NCI-H526 (cell line): ENCODE measurements at regions not wholly inside any gene's neighbourhood (a gene's known extent, or its start where the extent isn't known, plus 50 kb on each side); places are given as distances from the start of the nearest gene placed in this dataset.

Experiments
- DNase-seq, 2 experiments: peaks; one replicate each; lab custom pipeline; 2025; lab: John Stamatoyannopoulos, UW

DNA sequence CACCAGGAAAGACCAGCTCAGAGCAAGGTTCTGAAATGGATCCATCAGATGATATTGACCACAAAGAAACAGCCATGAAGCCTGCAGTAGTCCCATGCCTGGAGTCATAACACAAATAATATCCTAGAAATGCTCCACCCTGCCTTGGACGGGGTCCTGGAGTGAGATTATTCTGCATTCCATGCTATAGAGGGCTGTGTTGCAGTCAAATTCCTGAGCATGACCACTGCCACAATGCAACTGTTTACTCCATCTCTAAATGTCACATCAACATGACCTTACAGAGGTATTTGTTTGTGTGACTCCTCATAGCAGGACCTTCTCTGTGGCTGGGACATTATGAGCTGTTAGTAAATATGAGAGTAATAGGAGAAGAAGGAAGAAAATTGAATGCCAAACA is 257.5 kb upstream of the TCF21 start:
- no peak for DNase-seq

DNA sequence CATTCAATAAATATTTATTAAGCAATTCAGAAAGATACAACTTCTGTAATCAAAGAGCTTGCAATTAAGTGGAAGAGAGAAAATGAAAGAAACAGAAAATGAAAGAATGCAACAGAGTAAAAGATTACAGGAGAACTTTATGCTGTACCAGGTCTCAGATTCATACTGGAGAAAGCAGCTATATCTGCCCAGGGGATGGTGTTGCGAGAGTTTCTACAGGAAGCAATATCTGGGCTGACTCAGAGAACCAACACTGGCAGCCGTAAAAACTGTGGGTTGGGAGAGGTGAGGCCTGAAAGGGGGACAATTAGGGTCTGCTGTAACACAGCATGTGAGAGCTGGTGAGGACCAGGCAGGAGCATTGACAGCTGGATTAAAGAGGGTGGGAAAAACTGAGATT is 256.7 kb upstream of the TCF21 start:
- DNase-seq, result no peak

DNA sequence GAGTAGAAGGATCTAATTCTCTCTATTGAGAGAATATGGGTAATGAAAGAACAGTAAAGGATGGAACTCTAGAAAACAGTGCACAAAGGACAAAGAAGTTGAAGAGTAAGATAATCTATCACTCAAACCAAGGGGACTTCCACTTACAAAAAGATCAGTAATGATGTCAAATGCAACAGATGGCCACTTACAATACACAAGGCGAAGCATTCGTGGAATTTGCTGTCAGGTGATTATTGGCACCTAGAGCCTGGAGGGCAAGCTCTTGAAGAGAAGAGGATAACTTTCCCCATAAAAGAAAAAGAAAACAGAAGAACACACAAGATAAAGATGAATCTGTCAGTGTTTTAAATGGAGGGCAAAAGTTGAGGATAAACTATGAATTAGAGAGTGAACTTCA is 256.0 kb upstream of the TCF21 start:
- DNase-seq, result no peak

DNA sequence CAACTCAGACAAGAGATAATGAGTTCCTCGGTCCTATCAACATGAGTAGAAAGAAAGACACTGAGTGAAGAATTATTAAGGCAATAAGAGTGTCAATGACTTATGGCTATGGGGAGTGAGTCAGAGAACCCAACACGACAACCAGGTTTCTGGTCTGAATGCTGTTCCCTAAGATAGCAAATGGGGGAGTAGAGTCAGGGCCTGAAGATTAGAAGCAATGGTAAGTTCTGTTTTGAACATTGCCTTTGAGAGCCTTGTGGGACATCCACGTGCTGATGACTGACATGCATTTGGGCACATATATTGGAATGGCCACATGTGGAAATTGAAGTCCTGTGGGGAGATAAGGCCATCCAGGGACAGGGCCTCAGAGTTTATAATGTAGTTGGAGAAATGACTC is 254.4 kb upstream of the TCF21 start:
- DNase-seq, result no peak

DNA sequence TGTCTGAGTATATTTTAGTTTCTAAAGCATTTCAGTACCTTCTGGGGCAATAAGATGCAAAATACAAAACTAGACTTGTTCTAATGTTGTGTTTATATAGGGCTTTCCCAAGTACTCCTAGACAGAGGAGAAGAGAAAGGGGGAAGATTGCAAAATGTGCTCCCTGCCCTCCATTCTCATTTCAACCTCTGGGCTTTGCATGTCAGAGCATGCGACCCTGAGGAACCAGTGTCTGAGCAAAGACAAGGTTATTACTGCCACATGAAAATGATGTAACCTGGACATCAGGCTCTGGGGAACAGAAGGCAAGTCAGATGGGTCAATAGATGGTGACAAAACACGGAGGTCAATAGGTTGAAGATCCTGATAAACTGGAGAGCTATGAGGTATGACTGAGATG is 253.5 kb upstream of the TCF21 start:
- no peak for DNase-seq

DNA sequence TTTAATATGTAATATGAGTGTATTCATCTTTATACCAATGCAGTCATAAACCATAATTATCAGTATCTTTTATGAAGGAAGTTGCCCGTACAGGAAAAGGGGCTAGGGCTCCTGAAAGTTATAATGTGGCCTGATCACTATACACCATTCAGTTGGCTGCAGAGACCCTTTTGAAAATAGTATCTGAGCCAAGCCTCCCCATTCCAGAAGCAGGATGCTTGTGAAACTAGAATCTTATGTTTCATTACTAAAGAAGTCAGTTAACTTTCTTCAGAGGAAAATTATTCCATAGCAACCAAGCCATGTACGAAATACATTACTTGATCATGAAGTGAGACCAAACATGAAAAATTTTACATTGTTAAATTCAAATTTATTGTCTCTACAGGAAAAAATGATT is 251.5 kb upstream of the TCF21 start:
- DNase-seq, result no peak

DNA sequence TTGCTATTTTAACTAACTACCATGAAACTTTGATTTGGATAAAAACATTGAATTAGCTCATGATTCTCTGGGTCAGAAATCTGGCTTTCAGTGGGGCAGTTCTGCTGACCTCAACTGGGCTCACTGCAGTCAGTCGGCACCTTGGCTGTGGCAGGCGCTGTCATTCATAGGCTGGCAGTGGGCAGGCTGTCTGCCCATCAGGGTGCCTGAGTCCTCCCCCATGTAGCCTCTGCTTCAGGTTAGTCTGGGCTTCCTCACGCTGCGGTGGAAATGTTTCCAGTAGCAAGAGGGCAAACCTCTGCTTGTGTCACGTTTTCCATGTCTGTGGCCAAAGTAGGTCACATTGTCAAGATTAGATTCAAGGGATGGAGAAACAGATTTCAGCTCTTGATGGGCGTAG is 251.0 kb upstream of the TCF21 start:
- DNase-seq, result no peak

DNA sequence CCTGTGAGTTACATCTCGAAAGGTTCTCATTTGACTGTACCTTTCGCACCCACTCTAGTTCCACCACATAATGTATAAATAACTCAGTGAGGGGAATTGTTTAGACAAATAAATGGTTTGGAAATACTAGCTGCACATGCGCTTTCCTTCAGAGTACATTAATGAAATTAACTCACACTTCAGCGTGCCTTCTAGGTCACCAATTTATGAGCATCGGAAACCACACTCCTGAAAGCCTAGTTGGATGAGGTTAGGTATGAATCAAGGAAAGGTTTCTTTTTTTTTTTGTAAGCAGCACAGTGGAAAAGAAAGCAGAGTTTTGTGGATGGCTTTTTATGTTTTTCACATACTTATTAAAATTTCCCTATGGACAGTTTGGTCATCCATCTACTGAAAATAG is 247.8 kb upstream of the TCF21 start:
- no peak for DNase-seq

DNA sequence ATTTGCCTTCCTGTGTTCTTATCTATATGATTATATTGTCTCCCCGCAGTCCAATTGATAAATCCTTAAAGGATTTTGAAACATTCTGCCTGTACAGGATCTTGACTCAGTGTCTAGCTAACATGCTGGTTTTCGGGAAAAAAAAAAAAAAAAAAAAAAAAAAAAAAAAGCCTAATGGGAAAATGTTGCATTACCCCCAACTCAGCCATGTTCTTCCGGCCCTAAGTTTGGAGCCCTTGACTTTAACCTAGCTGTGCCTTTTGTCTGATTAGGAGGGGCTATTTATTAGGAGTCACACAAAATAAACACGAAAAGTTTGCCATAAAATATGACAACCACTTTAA is 244.4 kb upstream of the TCF21 start:
- no peak for DNase-seq

DNA sequence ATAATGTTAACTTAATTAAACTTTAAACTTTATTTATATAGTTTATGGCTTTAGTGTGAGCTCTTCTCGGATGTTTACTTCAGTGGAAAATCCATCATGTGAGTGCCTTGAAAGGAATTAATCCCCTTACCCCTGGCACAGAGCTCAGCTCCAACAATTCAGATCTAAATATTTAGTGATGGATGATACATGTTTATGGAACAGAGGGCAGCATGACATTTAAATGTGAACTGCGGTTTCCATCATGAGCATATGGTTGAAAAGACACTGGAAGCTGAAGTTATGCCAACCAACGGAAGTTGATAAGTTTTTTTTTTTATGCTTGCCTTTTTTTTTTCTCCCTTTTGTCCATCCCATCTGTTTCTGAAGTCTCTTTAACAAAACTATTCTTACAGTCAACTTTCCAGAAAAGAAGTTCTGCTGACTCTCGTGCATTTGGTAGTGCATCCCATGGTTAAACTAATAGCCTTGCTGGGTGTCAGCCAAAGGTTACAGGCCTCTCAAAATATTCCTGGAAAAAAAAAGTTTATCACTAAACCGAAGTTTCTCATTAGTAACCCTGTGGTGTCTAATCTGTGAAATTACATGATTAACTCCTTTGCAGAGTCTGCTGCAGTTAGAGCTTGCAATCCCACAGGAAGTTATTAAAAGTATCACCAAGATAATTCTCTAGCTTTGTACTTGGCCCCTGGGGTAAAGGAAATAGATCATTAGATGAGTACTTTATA is 243.9 kb upstream of the TCF21 start:
- DNase-seq, result no peak

DNA sequence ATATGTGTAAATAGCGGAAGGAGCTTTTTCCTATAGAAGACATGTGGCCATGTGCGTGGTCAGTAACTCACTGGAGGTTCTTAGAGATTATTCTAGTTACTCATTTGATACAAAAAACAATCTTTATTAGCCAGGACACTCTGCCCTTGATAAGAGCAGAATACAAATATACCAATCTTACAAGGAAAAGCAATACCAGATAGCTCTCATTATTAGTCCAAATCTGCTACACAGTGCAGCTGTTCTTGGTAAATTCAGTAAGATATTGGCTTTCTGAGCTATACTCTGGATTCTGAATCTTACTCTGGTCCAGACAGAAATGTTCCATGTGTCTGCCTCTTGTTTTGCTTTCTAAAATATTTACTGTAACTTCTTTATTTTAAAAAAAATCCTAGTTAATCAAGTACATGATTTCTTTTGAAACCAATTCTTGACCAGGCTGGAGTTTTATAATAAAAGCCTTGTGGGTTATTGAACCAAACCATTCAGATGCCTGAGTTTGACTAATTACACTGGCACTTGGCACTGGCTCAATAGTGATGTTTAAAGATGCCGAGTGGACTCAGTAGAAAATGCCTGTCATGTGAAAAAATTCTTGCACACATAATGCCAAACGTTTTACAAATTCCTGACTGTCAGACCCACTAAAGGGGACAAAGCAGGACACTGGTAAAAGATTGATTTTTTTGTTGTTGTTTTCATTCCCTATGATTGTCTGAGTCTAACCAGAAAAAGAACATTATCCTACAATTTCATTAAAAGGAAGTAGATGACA is 242.8 kb upstream of the TCF21 start:
- no peak for DNase-seq

DNA sequence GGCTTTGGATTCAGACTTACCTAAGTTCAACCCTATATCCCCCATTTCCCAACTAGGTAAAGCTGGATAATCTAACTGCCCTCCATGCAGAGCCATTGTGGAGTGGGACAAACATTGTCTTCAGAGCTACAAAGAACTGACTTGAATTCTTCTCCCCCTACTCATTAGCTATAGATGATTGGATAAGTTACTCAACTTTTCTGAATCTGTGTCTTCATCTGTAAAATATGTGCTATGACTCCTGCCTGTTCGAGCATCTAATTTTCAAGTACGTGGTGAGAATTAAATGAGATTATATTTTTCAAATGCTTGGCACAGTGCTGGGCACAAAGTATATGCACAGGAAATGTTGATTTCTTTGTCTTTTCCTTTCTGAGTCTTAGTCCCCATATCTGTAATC is 240.3 kb upstream of the TCF21 start:
- no peak for DNase-seq

DNA sequence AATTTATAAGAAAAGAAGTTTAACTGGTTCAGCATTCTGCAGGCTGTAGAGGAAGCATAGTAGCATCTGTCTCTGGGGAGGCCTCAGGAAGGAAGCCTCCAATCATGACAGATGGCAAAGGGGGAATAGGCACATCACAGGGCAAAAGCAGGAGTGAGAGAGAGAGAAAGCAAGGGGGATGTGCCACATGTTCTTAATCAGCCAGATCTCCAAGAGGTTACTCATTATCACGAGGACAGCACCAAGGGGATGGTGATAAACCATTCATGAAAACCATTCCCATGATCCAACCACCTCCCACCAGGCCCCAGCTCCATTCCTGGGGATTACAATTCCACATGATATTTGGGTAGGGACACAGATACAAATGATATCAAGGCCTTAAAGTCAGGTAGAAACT is 217.5 kb upstream of the TCF21 start:
- DNase-seq, result no peak

DNA sequence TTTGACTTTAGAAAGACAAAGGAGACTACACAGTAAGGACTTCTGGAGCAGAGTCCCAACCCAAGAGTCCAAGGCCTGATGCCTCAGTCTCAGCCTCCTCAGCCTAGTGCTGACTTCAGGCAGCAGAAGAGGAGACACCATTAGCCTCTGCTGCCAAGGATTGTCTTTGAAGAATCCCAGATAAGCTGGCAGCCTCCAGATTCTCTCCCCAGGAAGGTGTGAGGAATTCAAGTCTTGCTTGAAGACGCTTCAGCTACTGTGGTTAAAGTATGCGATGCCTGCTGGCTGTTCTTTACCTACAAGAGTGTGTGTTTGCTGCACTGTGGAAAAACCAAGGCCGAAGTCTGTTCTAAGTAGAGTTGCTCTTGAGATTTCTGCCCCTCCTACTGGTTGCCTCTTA is 215.9 kb upstream of the TCF21 start:
- no peak for DNase-seq

DNA sequence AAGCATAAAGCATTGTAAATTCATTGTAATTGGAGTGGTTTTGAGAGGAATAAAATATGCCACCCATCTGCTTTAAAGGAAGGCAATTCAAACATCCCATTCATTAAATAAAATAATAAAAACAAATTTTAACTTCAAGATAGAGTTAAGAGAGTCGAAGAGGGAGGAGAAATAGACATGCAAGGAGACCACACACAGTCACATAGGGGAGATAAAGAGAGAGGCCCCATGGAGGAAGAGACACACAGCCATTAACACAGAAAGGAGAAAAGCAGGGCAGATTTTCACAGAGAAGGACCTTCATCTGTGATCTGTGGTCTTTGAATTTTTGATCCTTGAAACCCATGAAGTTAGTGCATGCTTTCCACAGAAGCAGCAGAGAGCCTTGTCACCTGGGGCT is 214.3 kb upstream of the TCF21 start:
- no peak for DNase-seq

DNA sequence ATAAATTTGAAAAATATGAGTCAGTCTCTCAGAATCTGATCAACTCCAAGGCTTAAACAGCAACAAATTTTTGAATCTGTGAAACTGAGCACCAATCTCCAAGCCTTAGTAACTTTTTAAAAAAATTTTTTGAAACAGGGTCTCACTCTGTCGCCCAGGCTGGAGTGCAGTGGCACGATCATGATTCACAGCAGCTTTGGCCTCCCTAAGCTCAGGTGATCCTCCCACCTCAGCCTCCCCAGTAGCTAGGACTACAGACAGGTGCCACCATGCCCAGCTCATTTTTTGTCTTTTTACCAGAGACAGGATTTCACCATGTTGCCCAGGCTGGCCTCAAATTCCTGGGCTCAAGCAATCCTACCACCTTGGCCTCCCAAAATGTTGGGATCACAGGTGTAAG is 207.9 kb upstream of the TCF21 start:
- DNase-seq, result no peak

DNA sequence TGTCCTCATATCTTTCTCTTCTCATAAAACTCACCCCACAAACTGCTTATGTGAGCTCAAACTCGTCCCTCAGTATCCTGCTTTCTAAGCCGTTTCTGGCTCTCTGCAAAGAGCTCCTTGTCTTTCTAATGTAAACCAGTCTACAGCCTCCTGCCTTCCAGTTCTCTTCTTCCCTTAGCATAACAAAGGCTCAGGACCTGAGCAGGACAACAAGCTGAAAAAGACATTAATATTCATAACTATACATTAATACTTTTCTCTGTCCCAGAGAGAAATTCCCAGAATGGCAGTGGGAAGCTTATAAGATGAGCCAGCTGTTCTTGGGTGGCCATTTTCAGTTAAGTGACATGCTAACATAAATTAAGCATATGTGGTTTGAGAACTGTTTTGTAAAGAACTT is 207.0 kb upstream of the TCF21 start:
- no peak for DNase-seq

DNA sequence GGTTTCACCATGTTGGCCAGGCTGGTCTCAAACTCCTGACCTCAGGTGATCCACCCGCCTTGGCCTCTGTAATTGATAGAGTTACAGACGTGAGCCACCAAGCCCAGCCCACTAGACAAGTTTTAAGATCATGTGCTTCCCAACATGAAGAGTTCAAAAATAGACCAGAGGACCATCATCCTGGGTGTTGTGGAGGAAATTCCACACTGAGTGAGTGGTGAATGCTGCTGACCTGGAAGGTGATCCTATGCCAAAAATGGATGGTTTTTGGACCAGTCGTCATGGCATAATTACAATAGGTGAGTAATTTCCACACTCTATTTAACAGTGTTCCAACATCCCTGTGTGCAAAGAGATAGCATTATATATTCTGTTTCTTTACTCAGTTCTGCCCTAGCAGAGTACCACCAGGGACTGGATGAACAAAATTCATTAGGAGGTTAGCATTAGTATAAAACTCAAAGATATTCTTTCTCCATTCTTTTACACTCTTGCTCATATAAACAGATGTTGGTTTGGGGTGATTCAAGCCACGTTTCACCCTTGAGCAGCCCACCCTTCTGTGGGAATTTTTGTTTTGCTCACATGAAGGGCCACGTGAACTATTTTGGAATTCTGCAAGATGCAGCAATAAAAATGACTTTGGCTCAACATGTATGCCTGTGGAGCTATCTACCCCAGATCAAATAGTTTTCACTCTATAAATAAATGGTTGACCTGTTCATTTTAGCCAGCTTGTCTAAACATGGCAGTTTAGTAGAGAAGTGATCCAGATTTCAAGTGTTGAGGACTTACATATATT is 206.2 kb upstream of the TCF21 start:
- no peak for DNase-seq

DNA sequence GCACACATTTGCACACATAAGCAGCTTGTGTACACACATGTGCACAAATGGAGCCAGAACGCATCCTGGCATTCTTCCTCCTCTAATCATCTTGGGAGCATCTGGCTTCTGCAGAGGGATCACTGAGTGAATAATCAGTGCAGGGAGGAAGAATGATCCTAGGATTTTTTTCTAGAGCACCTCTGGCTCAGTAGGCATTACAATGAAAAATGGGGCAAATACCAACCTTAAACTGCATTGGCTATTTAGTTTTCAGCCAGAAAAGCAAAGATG is 205.7 kb upstream of the TCF21 start:
- DNase-seq, result no peak

DNA sequence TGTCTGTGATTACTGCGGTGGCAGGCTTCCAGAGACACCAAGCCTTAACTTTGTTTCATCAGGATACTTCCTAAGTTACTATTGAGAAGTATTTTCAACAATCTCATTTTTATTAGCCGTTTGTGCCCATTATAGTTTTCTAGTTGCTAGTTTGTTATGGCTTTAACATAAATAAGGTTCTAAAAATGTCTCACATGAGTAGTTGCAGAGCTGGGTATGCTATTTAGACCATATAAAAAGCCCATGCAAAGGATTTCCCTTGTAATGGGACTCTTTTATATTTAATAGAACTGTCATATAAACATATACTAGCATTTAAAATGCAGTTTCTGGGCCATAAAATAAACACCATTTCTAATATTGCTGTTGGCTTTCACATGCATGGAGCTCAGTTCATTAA is 205.3 kb upstream of the TCF21 start:
- no peak for DNase-seq

DNA sequence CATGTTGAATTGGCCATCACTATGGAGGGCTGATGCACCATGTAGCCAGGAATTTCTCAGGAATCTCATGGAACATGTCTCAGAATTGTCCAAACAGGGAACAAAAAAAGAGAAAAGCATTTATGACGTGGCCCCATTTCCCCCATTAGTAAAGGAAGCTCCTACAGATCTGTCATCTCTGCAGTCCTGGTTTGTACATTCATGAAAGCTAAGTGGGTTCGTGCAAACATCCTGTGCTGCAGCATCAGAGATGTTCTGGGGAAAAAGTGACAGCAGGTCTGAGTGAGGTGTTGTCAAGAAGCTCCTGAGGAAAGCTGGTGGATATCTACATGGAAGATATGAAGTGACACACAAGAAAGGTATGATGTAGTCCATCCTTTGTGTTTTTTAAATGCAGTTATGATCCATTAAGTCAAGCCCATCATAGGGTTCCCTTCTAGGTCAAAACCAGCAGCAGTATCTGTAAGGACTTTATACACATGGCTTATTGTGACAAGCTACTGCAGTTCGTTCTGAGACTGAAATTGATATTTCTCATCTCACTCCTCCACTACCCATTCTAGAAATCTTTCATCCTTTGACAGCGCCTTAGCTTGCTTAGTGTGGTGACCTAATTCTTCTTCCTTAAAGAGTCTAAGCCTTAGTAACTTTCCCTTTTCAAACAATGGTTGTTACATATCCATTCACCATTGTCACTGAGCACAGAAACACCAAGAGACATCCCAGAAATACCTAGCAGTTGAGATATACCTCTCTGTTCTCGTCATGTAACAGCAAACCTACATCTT is 200.0 kb upstream of the TCF21 start:
- no peak for DNase-seq

DNA sequence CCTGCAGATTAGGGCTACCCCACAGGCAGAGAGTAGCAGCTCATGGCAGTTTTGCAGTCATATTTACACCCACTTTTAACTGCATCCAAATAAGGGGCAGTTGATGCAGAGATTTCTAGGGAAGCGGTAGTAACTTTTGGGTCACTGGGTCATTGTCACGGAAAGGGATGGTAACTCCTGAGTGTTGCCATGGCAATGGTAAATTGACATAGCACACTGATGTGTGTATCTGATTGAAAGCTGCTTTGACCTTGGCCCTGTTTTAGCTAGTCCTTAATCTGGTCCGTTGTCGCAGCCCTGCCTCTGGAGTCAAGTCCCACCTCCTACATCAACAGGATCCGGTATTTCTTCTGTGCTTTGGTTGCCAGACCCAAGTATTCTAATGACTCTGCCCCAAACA is 199.1 kb upstream of the TCF21 start:
- no peak for DNase-seq

DNA sequence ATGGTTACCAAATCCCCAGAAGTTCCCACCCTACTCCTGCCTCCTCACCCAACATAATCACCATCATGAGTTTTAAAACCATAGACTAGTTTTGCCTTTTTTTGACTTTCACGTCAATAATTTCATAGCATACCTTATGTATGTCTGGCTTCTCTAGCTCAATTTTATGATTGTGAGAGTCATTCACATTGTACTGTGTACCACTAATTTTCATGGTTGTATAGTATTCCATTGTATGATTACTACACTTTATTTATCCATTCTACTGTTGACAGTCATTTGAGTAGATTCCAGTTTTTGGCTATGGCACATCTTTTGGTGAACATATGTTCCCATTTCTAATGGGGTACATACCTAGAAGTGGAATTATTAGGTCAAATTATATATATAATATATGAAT is 195.3 kb upstream of the TCF21 start:
- no peak for DNase-seq
